PC-9 (cell line): ENCODE measurements at regions not wholly inside any gene's neighbourhood (a gene's known extent, or its start where the extent isn't known, plus 50 kb on each side); places are given as distances from the start of the nearest gene placed in this dataset.

ENCODE experiments used
- BruUV-seq: library from RNA; stranded (reverse); fragments of 400-500 nt; replicated peaks from 2 replicates; lab custom pipeline; 2021; lab: Mats Ljungman, UMichigan
- CTCF ChIA-PET: fragments of 300-600 bp; sonication (Branson Sonifier 250); formaldehyde crosslinking; loops from one replicate; lab custom pipeline; 2022; ENCODE audit warnings: antibody characterized with exemption; lab: Charles Lee
- POLR2A ChIA-PET: fragments of 300-600 bp; sonication (Branson Sonifier 250); formaldehyde crosslinking; loops from one replicate; lab custom pipeline; 2022; ENCODE audit warnings: antibody characterized with exemption; ENCODE audit not compliant: unreplicated experiment; lab: Charles Lee
- DNase-seq, 2 experiments: peaks; one replicate each; pipeline versions ENCODE4 v3.0.0 to v3.0.0-alpha.2; 2015 to 2022; ENCODE audit warnings: mixed read lengths in 1 of 2
- H2AFZ ChIP-seq: fragments of 200-600 bp; sonication (generic); 2 replicates; pipeline ENCODE4 v1.8.1; 2017; ENCODE audit warnings: antibody characterized with exemption
- H3F3A ChIP-seq: fragments of 200-600 bp; sonication (generic); 2 replicates; pipeline ENCODE4 v1.8.1; 2017; ENCODE audit warnings: antibody characterized with exemption, mild to moderate bottlenecking, low read depth; ENCODE audit not compliant: insufficient read depth
- H3K27ac ChIP-seq: fragments of 200-600 bp; sonication (generic); 2 replicates; pipeline ENCODE4 v1.6.1; 2016; ENCODE audit warnings: mixed run types
- H3K27me3 ChIP-seq: fragments of 200-600 bp; sonication (generic); 2 replicates; pipeline ENCODE4 v1.6.1; 2016; ENCODE audit warnings: low read depth, mixed run types; ENCODE audit not compliant: insufficient read depth
- H3K36me3 ChIP-seq: fragments of 200-600 bp; sonication (generic); 2 replicates; pipeline ENCODE4 v1.6.1; 2016; ENCODE audit warnings: low read depth, mixed run types
- H3K4me1 ChIP-seq: fragments of 200-600 bp; sonication (generic); replicated peaks from 2 replicates; pipeline ENCODE4 v1.6.1; 2016; ENCODE audit warnings: mixed run types; ENCODE audit not compliant: insufficient read depth
- H3K4me2 ChIP-seq: fragments of 200-600 bp; sonication (generic); 2 replicates; pipeline ENCODE4 v1.6.1; 2017; ENCODE audit warnings: mixed run types
- H3K4me3 ChIP-seq: fragments of 200-600 bp; sonication (generic); 2 replicates; pipeline ENCODE4 v1.6.1; 2016; ENCODE audit warnings: mixed run types
- H3K79me2 ChIP-seq: fragments of 200-600 bp; sonication (generic); 2 replicates; pipeline ENCODE4 v1.6.1; 2017; ENCODE audit warnings: low read depth, mixed run types
- H3K9me2 ChIP-seq: fragments of 200-600 bp; sonication (generic); 2 replicates; pipeline ENCODE4 v1.8.1; 2017; ENCODE audit warnings: mild to moderate bottlenecking; ENCODE audit not compliant: insufficient read depth
- H3K9me3 ChIP-seq: fragments of 200-600 bp; sonication (generic); 2 replicates; pipeline ENCODE4 v1.8.1; 2016; ENCODE audit warnings: low read depth; ENCODE audit not compliant: insufficient read depth
- H4K20me1 ChIP-seq: fragments of 200-600 bp; sonication (generic); 2 replicates; pipeline ENCODE4 v1.8.1; 2017; ENCODE audit not compliant: insufficient read depth
- EZH2 ChIP-seq: fragments of 200-600 bp; sonication (generic); IDR thresholded peaks from 2 replicates; pipeline ENCODE4 v1.8.0; 2017; ENCODE audit warnings: antibody characterized with exemption, low read depth
- intact Hi-C: fragments of 100-400 bp; cut with micrococcal nuclease; formaldehyde crosslinking; loops from one replicate; pipeline ENCODE4 v1.10.0; 2022; ENCODE audit not compliant: unreplicated experiment
- TF ChIP-seq, protein P1 (sequence below): fragments of 200-600 bp; sonication (generic); conservative IDR thresholded peaks from 2 replicates; pipeline ENCODE4 v1.6.1; 2017; ENCODE audit warnings: mixed run types, antibody characterized with exemption, mild to moderate bottlenecking, moderate library complexity

DNA sequence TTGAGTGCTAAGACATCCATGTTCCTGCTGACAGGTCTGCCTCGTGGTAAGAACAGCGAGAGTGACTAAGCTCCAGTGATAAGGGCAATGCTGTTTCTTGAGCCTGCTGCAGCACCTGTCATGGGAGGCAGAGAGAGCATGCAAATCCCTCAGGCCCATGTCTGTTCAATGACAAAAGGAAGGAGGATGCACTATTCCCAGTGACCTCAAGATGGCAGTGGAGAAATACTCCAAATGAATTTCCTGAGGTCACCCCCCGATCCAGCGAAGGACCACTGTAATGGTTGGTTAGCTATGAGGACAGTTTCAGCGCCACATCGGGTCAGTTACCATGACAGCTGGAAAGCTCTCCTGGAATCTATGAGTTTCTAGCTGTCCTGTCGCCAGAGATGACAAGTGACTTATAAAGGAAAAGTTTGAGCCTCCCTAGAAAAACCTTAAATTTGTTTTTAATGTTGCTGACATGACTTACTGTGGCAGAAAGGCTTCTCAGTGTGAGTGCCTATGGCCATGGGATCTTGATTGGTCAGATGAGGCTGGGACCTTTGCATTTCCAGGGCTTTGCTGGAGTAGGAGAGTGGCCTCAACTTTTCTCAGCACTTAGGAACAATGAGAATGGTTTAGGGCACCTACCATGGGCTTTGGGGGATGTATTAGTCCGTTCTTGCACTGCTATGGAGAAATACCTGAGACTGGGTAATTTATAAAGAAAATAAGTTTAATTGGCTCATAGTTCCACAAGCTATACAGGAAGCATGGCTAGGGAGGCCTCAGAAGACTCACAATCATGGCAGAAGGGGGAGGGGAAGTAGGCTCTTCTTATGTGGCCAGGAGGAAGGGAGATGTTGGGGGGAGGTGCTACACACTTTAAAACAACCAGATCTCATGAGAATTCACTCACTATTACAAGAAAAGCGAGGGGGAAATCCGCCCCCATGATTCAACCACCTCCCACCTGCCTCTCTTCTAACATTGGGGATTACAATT lies 88.0 kb upstream of the TMEM260 start:
- Histone ChIP-seq H3K4me3 (no peak overlapping the region; the same call in 1 of the 2 replicates), H4K20me1 (no peaks in the 10 kb centered on the region), H3K27ac (no peak overlapping the region), H3K4me2 (peak overlapping the region; percentile 58), H3K4me1 (no peaks in the 10 kb centered on the region), H3K27me3 (no peaks in the 10 kb centered on the region), H2AFZ (no peak overlapping the region), H3K9me2 (no peaks in the 10 kb centered on the region), H3F3A (no peaks in the 10 kb centered on the region), H3K9me3 (no peaks in the 10 kb centered on the region), H3K79me2 (no peaks in the 10 kb centered on the region), H3K36me3 (no peaks in the 10 kb centered on the region)
- DNase-seq: peak; percentile 27 to 38
- TF ChIP-seq, protein P1, sequence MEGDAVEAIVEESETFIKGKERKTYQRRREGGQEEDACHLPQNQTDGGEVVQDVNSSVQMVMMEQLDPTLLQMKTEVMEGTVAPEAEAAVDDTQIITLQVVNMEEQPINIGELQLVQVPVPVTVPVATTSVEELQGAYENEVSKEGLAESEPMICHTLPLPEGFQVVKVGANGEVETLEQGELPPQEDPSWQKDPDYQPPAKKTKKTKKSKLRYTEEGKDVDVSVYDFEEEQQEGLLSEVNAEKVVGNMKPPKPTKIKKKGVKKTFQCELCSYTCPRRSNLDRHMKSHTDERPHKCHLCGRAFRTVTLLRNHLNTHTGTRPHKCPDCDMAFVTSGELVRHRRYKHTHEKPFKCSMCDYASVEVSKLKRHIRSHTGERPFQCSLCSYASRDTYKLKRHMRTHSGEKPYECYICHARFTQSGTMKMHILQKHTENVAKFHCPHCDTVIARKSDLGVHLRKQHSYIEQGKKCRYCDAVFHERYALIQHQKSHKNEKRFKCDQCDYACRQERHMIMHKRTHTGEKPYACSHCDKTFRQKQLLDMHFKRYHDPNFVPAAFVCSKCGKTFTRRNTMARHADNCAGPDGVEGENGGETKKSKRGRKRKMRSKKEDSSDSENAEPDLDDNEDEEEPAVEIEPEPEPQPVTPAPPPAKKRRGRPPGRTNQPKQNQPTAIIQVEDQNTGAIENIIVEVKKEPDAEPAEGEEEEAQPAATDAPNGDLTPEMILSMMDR: peak; percentile 78
- TF ChIP-seq EZH2: no peak
- intact Hi-C loops: loop anchor here (1.0 to 10.0 kb wide), 3 partner anchors 826 to 1583 kb away; no protein-coding TSS in a partner anchor
- CTCF ChIA-PET: interaction anchor here (0.6 kb wide), 1 partner anchor 147 kb away, joined by 3 read pairs; no protein-coding TSS in a partner anchor
- POLR2A ChIA-PET: no interaction called here
- BruUV-seq: no TSS peak

GRCh38 chr14:56494167-56494566 lies 85.4 kb upstream of the TMEM260 start:
- Histone ChIP-seq H3F3A (no peaks in the 10 kb centered on the region), H3K36me3 (no peaks in the 10 kb centered on the region), H3K4me1 (no peaks in the 10 kb centered on the region), H3K27me3 (no peaks in the 10 kb centered on the region), H3K9me3 (no peaks in the 10 kb centered on the region), H4K20me1 (no peaks in the 10 kb centered on the region), H3K27ac (no peak overlapping the region), H3K79me2 (no peaks in the 10 kb centered on the region), H3K9me2 (no peaks in the 10 kb centered on the region), H3K4me3 (no peak overlapping the region), H2AFZ (no peak overlapping the region), H3K4me2 (no peak overlapping the region)
- BruUV-seq: no TSS peak
- no peak for DNase-seq
- POLR2A ChIA-PET: no interaction called here
- intact Hi-C loops: loop anchor here (10.0 kb wide), 1 partner anchor 1581 kb away; no protein-coding TSS in a partner anchor
- CTCF ChIA-PET: no interaction called here
- no peak for TF ChIP-seq EZH2
- TF ChIP-seq, protein P1: no peak

DNA sequence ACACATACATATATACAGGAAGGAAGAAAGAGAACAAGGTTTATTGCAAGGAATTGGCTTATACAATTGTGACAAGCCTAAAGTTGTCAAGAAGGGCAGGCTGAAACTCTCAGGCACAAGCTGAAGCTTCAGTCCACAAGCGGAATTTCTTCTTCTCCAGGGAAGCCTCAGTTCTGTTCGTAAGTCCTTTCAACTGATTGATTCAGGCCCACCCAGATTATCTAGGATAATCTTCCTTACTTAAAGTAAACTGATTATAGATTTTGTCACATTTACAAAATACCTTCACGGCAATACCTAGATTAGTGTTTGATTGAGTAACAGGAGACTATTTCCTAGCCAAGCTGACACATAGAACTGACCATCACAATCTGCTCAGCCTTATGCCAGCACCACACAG lies 81.5 kb upstream of the TMEM260 start:
- TF ChIP-seq, protein P1: no peak
- no peak for TF ChIP-seq EZH2
- H4K20me1 ChIP-seq: no peaks in the 10 kb centered on the region
- H3F3A ChIP-seq: no peaks in the 10 kb centered on the region
- ChIA-PET POLR2A (no interaction called here), CTCF (no interaction called here)
- no peaks in the 10 kb centered on the region for H3K36me3 ChIP-seq
- no peak overlapping the region for H3K27ac ChIP-seq
- H3K9me3 ChIP-seq: no peaks in the 10 kb centered on the region
- H3K4me1 ChIP-seq: no peaks in the 10 kb centered on the region
- H3K27me3 ChIP-seq: no peaks in the 10 kb centered on the region
- intact Hi-C loops: loop anchor here (10.0 kb wide), 1 partner anchor 1577 kb away; no protein-coding TSS in a partner anchor
- H3K4me3 ChIP-seq: no peak overlapping the region
- BruUV-seq: no TSS peak
- H3K79me2 ChIP-seq: no peaks in the 10 kb centered on the region
- H3K9me2 ChIP-seq: no peaks in the 10 kb centered on the region
- no peak for DNase-seq
- no peak overlapping the region for H2AFZ ChIP-seq
- H3K4me2 ChIP-seq: no peak overlapping the region
